ENCODE measurements at regions not wholly inside any gene's neighbourhood (a gene's known extent, or its start where the extent isn't known, plus 50 kb on each side); places are given as distances from the start of the nearest gene placed in this dataset.
"Not testable (repeated sequence)": the region's sequence is repeated elsewhere in the genome, so short reads cannot be mapped to it uniquely, and the experiment has no call there.

DNA sequence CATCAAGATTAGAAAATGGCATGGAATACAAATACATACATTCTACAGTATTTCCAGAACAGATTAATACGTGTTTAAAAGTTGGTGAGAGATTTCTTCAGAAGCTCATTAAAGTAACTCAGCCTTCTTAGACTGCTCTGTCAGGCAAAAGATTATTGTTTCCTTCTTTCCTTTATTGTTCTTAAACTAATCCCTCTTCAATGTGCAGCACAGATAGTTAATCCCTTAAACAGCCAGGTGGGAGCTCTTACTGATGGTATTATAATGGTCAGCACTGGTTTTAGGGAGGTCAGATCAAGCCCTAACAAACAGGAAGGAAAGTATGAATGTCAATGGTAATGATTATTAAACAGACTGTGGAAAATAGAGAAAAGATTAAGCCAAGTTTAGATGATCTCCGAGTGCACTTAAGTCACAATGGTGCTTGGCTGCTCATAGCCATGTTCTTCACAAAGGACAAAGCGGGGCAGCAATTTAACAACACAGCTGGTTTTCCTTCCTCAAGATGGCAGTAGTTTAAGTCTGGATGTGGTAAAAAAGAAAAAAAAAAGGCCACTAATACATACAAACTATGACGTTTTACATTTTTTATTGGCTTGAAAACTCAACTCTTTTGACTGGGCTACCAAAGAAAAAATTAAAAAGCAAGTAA, 992.6 kb downstream of the PCDH9 start:
- DNase-seq: no peak

DNA sequence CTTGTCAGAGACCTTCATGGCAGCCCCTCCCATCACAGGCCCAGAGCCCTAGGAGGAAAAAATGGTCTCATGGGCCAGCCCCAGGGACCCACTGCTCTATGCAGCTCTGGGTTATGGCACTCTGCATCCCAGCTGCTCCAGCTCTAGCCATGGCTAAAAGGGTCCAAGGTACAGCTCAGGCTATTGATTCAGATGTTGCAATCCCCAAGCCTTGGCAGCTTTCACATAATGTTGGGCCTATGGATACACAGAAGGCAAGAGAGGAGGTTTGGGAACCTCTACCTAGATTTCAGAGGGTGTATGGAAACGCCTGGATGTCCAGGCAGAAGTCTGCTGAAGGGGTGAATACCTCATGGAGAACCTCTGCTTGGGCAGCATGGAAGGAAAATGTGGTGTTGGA, 996.0 kb downstream of the PCDH9 start:
- no peak for DNase-seq

DNA sequence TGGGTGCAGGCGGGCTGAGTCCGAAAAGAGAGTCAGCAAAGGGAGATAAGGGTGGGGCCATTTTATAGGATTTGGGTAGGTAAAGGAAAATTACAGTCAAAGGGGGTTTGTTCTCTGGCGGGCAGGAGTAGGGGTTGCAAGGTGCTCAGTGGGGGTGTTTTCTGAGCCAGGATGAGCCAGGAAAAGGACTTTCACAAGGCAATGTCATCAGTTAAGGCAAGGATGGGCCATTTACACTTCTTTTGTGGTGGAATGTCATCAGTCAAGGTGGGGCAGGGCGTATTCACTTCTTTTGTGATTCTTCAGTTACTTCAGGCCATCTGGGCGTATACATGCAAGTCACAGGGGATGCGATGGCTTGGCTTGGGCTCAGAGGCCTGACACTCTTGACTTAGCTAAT, 998.2 kb downstream of the PCDH9 start:
- DNase-seq: not testable (repeated sequence)

DNA sequence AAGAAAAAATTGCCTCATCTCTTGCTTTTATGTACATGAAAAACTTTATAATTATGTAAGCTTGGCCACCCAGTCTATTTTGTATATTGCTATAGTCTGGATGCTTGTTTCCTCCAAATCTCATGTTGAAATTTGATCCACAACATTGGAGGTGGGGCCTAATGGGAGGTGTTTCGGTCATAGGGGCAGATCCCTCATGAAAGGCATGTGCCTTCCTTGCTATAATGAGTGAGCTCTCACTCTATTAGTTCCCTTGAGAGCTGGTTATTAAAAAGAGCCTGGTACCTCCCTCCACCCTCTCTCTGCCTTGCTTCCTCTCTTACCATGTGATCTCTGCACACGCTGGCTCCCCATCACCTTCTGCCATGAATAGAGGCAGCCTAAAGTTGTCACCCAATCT, 1005.1 kb downstream of the PCDH9 start:
- no peak for DNase-seq

GRCh38 chr13:66224663-66225062, 1005.5 kb downstream of the PCDH9 start:
- no peak for DNase-seq

DNA sequence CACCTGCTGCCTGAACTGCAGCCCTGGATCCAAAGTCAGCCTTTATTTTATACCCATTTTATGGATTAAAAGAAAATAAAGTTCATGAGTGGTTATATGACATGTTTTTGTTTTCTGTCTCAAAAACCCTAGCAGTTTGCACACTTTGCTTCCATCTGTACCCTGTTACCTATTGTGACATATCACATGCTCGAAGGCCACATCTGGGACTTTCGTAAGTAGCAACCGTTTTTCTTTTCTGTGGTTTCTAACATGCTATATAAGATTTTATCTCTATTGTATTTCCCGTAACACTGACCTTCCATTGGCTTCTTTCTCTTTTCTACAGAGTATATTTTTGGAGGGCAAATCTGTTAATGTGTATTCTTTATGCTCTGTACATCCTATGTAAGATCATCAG, 1007.2 kb downstream of the PCDH9 start:
- DNase-seq: no peak

GRCh38 chr13:66222127-66222526, 1008.0 kb downstream of the PCDH9 start:
- DNase-seq: no peak

GRCh38 chr13:66219506-66219905, 1010.6 kb downstream of the PCDH9 start:
- no peak for DNase-seq

DNA sequence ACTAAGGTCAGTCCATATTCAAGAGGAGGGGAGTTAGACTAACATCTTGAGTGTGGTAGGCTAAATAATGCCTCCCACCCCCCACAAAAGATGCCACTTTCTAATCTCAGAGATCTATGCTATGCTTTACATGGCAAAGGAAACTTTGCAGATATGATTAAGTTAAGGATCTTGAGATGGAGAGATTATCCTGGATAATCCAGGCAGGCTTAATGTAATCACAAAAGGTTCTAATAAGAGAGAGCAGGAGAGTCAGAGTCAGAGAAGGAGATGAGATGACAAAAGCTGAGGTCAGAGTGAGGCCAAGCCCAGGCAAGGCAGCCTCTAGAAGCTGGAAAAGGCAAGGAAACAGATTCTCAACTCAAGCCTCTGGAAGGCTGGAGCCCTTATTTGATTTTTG, 1011.6 kb downstream of the PCDH9 start:
- DNase-seq: no peak

- DNase-seq: no peak
These were observed 1013.4 kb downstream of the PCDH9 start for GRCh38 chr13:66216728-66217127.

GRCh38 chr13:66214467-66214866, 1015.7 kb downstream of the PCDH9 start:
- DNase-seq: no peak

GRCh38 chr13:66212511-66212910, 1017.6 kb downstream of the PCDH9 start:
- no peak for DNase-seq

- DNase-seq: no peak
These were observed 1019.5 kb downstream of the PCDH9 start for GRCh38 chr13:66210677-66211076.

- DNase-seq: no peak
These were observed 1021.5 kb downstream of the PCDH9 start for GRCh38 chr13:66208589-66208988.

- no peak for DNase-seq
These were observed 1022.5 kb downstream of the PCDH9 start for GRCh38 chr13:66207610-66208009.

- no peak for DNase-seq
These were observed 1024.3 kb downstream of the PCDH9 start for GRCh38 chr13:66205807-66206206.

DNA sequence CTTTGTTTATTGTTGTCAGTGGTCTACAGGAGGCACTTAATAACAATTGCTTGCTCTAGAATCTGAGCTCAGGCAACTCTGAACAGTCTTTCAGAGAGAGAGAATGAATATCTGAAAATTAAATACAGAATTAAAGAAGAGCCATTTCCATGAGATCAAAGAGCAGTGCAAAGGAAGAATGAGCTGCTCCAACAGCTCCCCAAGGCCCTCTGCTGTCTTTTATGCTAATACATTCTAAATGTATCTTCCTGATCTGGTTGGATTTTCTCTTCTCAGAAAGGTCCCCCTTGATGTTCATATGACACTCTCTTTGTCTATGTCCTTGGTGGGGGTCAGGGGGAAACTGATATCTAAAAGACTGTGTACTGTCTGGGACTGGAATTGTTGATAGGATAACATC, 1029.6 kb downstream of the PCDH9 start:
- no peak for DNase-seq

DNA sequence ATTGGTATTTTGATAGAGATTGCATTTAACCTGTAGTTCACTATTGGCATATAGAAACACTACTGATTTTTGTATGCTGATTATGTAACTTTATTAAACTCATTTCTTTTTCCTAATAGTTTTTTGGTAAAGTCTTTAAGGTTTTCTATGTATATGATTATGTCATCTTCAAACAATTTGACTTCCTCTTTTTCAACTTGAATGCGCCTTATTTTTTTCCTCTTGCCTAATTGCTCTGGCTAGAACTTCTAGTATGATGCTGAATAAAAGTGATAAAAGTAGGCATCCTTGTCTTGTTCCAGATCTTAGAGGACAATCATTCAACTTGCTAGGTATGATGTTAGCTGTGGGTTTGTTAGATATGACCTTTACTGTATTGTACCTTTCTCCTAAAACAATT, 1034.9 kb downstream of the PCDH9 start:
- DNase-seq: no peak

DNA sequence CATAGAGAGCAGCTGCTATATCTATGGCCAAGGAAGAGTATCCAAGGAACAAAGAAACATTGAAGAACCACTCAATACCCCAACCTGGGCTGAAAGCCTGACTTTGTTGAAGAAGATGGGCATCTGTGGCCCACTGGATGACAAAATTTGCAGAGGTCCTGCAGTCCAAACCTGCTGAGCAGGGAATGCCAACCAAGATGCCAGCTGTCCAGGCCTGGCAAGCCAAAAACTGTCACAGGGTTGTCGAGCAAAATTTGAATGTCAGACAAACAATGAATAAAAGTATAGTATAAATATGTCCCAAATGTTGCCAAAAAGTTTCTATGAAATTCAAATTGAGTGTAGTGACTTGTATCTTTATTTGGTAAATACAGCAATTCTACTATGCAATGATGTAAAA, 1040.2 kb downstream of the PCDH9 start:
- no peak for DNase-seq

- DNase-seq: no peak
These were observed 1049.3 kb downstream of the PCDH9 start for GRCh38 chr13:66180836-66181235.

GRCh38 chr13:66171920-66172319, 1058.2 kb downstream of the PCDH9 start:
- no peak for DNase-seq

DNA sequence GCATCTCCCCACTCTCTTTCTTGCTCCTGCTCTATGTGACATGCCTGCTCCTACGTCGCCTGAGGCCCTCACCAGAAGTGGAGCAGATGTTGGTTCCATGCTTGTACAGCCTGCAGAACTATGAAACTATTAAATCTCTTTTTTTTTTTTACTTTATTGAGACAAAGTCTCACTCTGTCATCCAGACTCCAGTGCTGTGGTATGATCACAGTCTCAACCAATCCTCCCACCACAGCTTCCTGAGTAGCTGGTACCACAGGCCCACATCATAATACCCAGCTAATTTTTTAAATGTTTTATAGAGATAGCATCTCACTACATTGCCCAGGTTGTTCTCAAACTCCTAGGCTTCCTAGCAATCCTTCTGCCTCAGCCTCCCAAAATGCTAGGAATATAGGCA, 1067.7 kb downstream of the PCDH9 start:
- no peak for DNase-seq

DNA sequence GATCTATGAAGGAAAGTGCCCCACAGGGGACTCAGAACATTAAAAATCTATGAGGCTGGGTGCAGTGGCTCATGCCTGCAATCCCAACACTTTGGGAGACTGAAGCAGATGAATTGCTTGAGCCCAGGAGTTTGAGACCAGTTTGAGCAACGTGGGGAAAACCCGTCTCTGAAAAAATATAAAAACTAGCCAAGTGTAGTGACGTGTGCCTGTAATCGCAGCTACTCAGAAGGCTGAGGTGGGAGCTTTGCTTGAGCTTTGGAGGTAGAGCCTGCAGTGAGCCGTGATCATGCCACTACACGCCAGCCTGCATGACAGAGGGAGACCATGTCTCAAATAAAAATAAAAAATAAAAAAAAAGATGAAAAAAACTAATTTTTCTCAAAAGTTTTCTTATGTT, 1070.6 kb downstream of the PCDH9 start:
- no peak for DNase-seq

GRCh38 chr13:66154976-66155375, 1075.2 kb downstream of the PCDH9 start:
- DNase-seq: no peak

DNA sequence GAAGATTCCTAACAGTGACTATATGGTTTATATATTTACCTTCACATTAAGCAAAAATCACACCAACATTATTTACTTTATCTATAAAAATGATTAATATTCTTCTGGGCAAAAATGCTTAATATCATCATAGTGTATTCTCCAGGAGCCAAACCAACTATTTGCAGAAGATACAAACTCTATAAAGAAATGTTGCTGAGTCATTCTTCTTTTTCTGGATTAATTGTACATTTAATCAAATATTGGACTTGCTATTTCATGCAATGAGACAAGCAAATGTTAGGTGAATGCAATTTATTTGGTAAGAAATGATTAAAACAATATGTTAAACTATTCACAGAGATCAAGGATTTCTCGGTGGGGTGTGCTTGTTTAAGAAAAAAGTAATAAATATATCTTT, 1075.8 kb downstream of the PCDH9 start:
- no peak for DNase-seq

DNA sequence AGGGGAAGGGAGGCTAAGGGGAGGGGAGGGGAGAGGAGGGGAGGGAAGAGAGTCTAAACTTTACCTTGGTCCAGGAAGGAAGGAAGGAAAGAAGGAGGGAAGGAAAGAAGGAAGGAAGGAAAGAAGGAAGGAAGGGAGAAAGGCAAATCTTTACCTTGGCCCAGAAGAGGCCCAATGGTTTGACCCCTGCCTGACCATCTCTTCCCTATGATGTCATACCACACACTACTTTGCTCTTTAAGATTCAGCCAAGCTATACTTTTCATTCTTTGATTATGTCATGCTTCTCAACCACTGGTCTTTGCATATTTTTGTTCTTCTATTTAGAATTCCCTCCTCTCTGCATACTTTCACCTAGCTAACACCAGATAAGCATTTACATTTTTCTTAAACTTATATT, 1077.5 kb downstream of the PCDH9 start:
- DNase-seq: no peak

Measured in activated CD8-positive, alpha-beta memory T cell treated with anti-CD3 and anti-CD28 coated beads, Interleukin-2, amount 50 U/mL, for 4 hours (primary cell).